Mucosa of rectum (tissue), 2 donors: ENCODE measurements at regions not wholly inside any gene's neighbourhood (a gene's known extent, or its start where the extent isn't known, plus 50 kb on each side); places are given as distances from the start of the nearest gene placed in this dataset.
"Not testable (repeated sequence)": the region's sequence is repeated elsewhere in the genome, so short reads cannot be mapped to it uniquely, and the experiment has no call there.

Source experiments
- H3K27ac ChIP-seq, 2 donors: one replicate each; pipeline ENCODE4 v1.7.0; 2013; ENCODE audit warnings: inconsistent platforms in 2 of 2, low read depth in 2 of 2, low read length in 2 of 2
- H3K27me3 ChIP-seq, 2 donors: one replicate each; pipeline ENCODE4 v1.7.0; 2013; ENCODE audit warnings: low read length in 2 of 2; ENCODE audit not compliant: control insufficient read depth in 2 of 2, insufficient read depth in 2 of 2
- H3K36me3 ChIP-seq, 2 donors: one replicate each; pipeline ENCODE4 v1.7.0; 2013; ENCODE audit warnings: low read length in 2 of 2; ENCODE audit not compliant: control insufficient read depth in 2 of 2, insufficient read depth in 2 of 2
- H3K4me1 ChIP-seq, 2 donors: one replicate each; pipeline ENCODE4 v1.7.0; 2013; ENCODE audit warnings: low read length in 2 of 2, mild to moderate bottlenecking in 1 of 2; ENCODE audit not compliant: control insufficient read depth in 2 of 2, insufficient read depth in 2 of 2
- H3K4me3 ChIP-seq, 2 donors: one replicate each; pipeline ENCODE4 v1.7.0; 2013; ENCODE audit warnings: low read length in 2 of 2
- H3K9ac ChIP-seq, 2 donors: one replicate each; pipeline ENCODE4 v1.7.0; 2013; ENCODE audit warnings: low read length in 2 of 2, low read depth in 1 of 2, mild to moderate bottlenecking in 1 of 2
- H3K9me3 ChIP-seq, 2 donors: one replicate each; pipeline ENCODE4 v1.7.0; 2013; ENCODE audit warnings: low read length in 2 of 2; ENCODE audit not compliant: control insufficient read depth in 2 of 2
- donor health status: healthy.
- donor health status: Normal muscosa, but diverticular disease.

DNA sequence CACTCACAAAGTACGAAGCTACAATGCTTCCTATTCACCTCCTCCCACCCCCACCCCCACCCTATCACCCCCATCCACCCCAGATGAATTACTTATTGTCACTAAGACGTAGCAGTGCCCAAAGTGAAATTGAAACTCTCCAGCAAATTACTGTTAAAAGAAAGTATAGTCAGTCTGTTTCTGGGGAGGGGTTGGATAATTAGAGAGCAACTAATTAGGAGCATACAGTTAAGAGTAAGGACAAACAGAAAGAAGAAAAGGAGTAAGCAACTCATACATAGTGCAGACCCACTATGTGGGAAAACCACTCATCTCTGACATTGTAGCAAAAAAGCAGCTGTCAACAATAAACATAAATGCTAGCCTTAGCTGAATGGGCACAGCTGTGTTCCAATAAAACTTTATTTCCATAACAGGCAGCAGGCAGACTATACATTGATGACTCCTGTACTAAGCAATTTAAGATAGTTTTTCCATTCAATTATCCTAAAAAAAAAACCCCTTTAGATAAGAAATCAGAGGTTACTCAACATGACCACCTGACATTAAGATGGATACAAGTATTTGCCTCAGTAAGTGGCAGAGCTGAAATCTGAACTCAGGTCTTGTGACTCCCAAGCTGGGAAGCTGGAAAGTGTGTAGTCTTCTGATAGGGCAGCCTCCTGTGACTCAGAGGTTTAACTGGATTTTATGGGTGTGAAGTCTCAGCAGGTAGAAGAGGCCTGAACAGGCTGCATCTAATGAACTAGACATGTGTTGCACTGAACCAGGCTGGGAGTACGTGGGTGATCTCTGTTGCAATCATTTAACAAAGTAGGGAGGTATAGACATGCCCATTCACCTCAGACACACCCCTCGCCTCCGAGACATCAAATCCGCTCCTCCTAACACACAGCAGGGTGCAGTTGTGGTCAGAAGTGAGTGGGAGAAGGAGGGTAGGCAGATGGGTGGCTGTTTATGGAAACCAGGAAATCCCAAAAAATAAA lies 171.8 kb upstream of the KLF7 start:
- Histone ChIP-seq H3K9ac (no peak overlapping the region), H3K4me1 (peaks cover 0 to 4% of the 10 kb centered on the region in 2 donors), H3K4me3 (no peak overlapping the region), H3K27me3 (no peaks in the 10 kb centered on the region), H3K36me3 (no peaks in the 10 kb centered on the region), H3K9me3 (no peaks in the 10 kb centered on the region), H3K27ac (no peak overlapping the region)

DNA sequence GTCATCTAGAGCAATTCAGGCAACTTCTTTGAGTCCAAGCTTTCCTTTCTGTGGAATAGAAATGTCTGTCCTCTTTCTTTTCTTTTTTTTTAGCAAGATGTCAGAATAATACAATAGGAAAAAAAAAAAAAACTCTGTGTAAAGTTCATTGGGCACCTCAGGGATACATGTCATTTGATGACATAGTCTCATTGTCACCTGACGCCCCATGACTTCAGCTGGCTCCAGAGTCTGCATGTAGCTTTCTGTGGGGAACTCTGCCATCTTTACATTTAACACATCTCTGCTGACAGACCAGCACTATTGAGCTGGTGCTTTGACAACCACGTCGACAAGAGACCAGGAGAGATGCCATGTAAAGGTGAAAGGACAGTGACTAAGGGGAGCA lies 172.5 kb upstream of the KLF7 start:
- H3K9ac ChIP-seq: no peak overlapping the region
- no peaks in the 10 kb centered on the region for H3K36me3 ChIP-seq

GRCh38 chr2:207338610-207339009 lies 172.9 kb upstream of the KLF7 start:
- Histone ChIP-seq H3K36me3 (no peaks in the 10 kb centered on the region), H3K27ac (no peak overlapping the region), H3K27me3 (no peaks in the 10 kb centered on the region), H3K4me1 (peaks cover 0 to 4% of the 10 kb centered on the region in 2 donors), H3K4me3 (no peak overlapping the region), H3K9ac (no peak overlapping the region), H3K9me3 (no peaks in the 10 kb centered on the region)

More for the DNA sequence above, 172.5 kb upstream of the KLF7 start:
- H3K4me3 ChIP-seq: no peak overlapping the region
- H3K4me1 ChIP-seq: peaks cover 0 to 4% of the 10 kb centered on the region in 2 donors
- no peak overlapping the region for H3K27ac ChIP-seq
- H3K27me3 ChIP-seq: no peaks in the 10 kb centered on the region
- no peaks in the 10 kb centered on the region for H3K9me3 ChIP-seq

- H3K9me3 ChIP-seq: no peaks in the 10 kb centered on the region
- H3K4me1 ChIP-seq: no peaks in the 10 kb centered on the region
- no peak overlapping the region for H3K9ac ChIP-seq
- H3K36me3 ChIP-seq: no peaks in the 10 kb centered on the region
- no peak overlapping the region for H3K27ac ChIP-seq
- H3K4me3 ChIP-seq: no peak overlapping the region
- H3K27me3 ChIP-seq: no peaks in the 10 kb centered on the region
Observed at GRCh38 chr2:207341112-207341750, 175.5 kb upstream of the KLF7 start.

DNA sequence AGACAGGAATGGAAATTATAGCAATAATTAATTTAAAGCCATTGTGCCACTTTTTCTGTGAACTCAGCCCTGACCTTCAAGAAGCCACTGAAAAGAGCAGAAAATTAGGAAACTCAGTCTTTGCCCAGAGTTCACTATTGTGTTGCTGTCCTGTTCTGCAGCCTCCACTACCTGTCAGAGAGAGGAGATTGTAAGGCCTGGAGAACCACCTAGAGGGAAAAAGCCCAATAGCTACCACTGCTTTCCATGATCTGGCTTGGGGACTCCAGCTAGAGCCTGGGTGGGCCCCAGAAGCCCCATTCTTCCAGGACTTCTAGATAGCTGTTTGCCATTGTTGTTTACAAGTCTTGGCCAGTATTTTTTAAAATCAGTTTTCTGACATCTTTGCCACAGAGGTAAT lies 176.1 kb upstream of the KLF7 start:
- no peak overlapping the region for H3K4me3 ChIP-seq
- no peaks in the 10 kb centered on the region for H3K27me3 ChIP-seq
- no peaks in the 10 kb centered on the region for H3K9me3 ChIP-seq
- no peak overlapping the region for H3K27ac ChIP-seq
- no peak overlapping the region for H3K9ac ChIP-seq
- no peaks in the 10 kb centered on the region for H3K36me3 ChIP-seq
- no peaks in the 10 kb centered on the region for H3K4me1 ChIP-seq

- H3K36me3 ChIP-seq, H3K9me3 ChIP-seq, H3K27ac ChIP-seq, H3K27me3 ChIP-seq, H3K4me3 ChIP-seq, H3K9ac ChIP-seq, H3K4me1 ChIP-seq: not testable (repeated sequence)
Observed at GRCh38 chr2:207344596-207345394, 179.0 kb upstream of the KLF7 start.

DNA sequence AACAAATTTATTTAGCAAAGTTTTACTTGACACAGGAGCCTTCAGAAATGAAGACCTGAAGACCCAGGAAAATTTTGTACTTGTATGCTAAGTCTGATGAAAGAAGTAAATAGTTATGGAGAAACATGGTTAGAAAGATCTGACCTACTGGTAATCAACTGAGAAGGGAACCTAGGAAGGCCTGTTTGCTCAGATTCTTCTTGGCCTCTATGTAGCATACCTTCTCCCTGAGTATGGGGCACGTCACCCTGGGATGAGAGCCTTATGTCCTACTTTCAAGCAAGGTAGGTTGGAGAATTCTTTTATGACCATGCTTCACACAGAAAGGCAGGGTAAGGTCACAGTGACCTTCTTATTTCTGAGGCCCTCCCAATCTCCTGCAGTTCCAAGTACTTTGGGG lies 178.6 kb upstream of the CREB1 start:
- Histone ChIP-seq H3K4me3 (no peak overlapping the region), H3K9ac (no peak overlapping the region), H3K9me3 (no peaks in the 10 kb centered on the region), H3K4me1 (no peaks in the 10 kb centered on the region), H3K36me3 (no peaks in the 10 kb centered on the region), H3K27ac (no peak overlapping the region), H3K27me3 (no peaks in the 10 kb centered on the region)

GRCh38 chr2:207352978-207353671 lies 176.6 kb upstream of the CREB1 start:
- Histone ChIP-seq H3K4me3 (no peak overlapping the region), H3K9ac (no peak overlapping the region)

DNA sequence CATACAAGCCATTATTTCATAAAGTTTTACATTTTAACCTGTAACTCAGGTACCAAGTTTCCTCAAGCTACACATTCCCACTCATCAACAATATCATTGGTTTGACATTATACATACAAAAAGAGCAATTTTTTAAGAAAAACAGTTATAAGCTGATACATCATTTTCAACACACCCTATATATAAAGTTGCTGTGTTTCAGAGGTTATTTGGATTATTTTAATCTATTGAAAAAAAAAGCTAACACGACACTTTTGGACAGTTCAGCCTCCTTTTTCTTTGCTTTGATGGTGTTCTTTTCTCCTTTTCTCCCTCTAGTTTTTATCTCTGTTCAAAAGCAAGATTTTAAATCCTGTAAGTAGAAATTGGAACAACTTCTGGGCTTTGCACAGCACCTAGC lies 175.9 kb upstream of the CREB1 start:
- no peak overlapping the region for H3K9ac ChIP-seq
- no peaks in the 10 kb centered on the region for H3K9me3 ChIP-seq
- H3K27me3 ChIP-seq: no peaks in the 10 kb centered on the region
- no peaks in the 10 kb centered on the region for H3K36me3 ChIP-seq
- no peak overlapping the region for H3K4me3 ChIP-seq
- no peaks in the 10 kb centered on the region for H3K4me1 ChIP-seq
- no peak overlapping the region for H3K27ac ChIP-seq

More at GRCh38 chr2:207352978-207353671, 176.6 kb upstream of the CREB1 start:
- Histone ChIP-seq H3K4me1 (no peaks in the 10 kb centered on the region), H3K27me3 (no peaks in the 10 kb centered on the region), H3K9me3 (no peaks in the 10 kb centered on the region), H3K36me3 (no peaks in the 10 kb centered on the region), H3K27ac (no peak overlapping the region)
